A549 (cell line): ENCODE measurements at regions not wholly inside any gene's neighbourhood (a gene's known extent, or its start where the extent isn't known, plus 50 kb on each side); places are given as distances from the start of the nearest gene placed in this dataset.

Experiments used
- ATAC-seq, 2 experiments: fragments of 200-7000 bp in 1 of 2; fragments of >200 bp in 1 of 2; cut with Nextera tagmentation in 1 of 2; cut with Tn5 transposase in 1 of 2; 3 replicates each; pipeline versions ENCODE4 v1.8.0 to v1.9.1; 2018 to 2020; ENCODE audit warnings: mild to moderate bottlenecking in 1 of 2, moderate library complexity in 1 of 2
- CTCF ChIA-PET: fragments of 300-600 bp; sonication (Branson Sonifier 250); formaldehyde crosslinking; extraction: SDS; loops from one replicate; lab custom pipeline; 2021; ENCODE audit warnings: antibody characterized with exemption, inconsistent platforms; lab: Yijun Ruan, JAX
- POLR2A ChIA-PET: fragments of 350-600 bp; formaldehyde crosslinking; extraction: SDS; loops from one replicate; lab custom pipeline; 2021; ENCODE audit warnings: antibody characterized with exemption, inconsistent platforms; lab: Yijun Ruan, JAX
- DNase-seq, 2 experiments: peaks; one replicate each; pipeline versions ENCODE4 v3.0.0 to v3.0.0-alpha.2; 2011 to 2016; ENCODE audit warnings: low read depth in 1 of 2, low spot score in 1 of 2
- FAIRE-seq: peaks from 2 replicates; lab custom pipeline; 2011; peaks lifted over from hg19 to GRCh38; lab: Jason Lieb, UNC
- H3K27ac ChIP-seq, 2 experiments: fragments of >200 bp; sonication (Bioruptor Twin); formaldehyde crosslinking; 3 replicates each; pipeline ENCODE4 v1.5.1; 2016 to 2017
- H3K4me1 ChIP-seq: fragments of >200 bp; sonication (Bioruptor Twin); formaldehyde crosslinking; 3 replicates; pipeline ENCODE4 v1.6.1; 2016
- H3K4me2 ChIP-seq: fragments of >200 bp; sonication (Bioruptor Twin); formaldehyde crosslinking; 3 replicates; pipeline ENCODE4 v1.6.1; 2016
- H3K4me3 ChIP-seq: fragments of >200 bp; sonication (Bioruptor Twin); formaldehyde crosslinking; 3 replicates; pipeline ENCODE4 v1.5.1; 2016
- H3K9me3 ChIP-seq: fragments of >200 bp; sonication (Bioruptor Twin); formaldehyde crosslinking; 3 replicates; pipeline ENCODE4 v1.6.1; 2016
- CEBPB ChIP-seq, 2 experiments: fragments of >200 bp in 1 of 2; sonication (Bioruptor Twin) in 1 of 2; formaldehyde crosslinking in 1 of 2; IDR thresholded peaks; 2 replicates each; pipeline ENCODE4 v1.6.1; 2012 to 2016
- CHD4 ChIP-seq: fragments of 200-600 bp; sonication (generic); IDR thresholded peaks from 2 replicates; pipeline ENCODE4 v1.6.1; 2016; ENCODE audit warnings: antibody characterized with exemption, mild to moderate bottlenecking, borderline replicate concordance
- EHF ChIP-seq: fragments of 250-450 bp; sonication (Bioruptor Pico); IDR thresholded peaks from 2 replicates; pipeline ENCODE4 v1.5.0; 2020; ENCODE audit warnings: mild to moderate bottlenecking
- EP300 ChIP-seq, 2 experiments: fragments of >200 bp; sonication (Bioruptor Twin); formaldehyde crosslinking; IDR thresholded peaks; 2 replicates in 1 of 2; 3 replicates in 1 of 2; pipeline ENCODE4 v1.6.1; 2016 to 2017
- FOSB ChIP-seq: fragments of 250-450 bp; sonication (Bioruptor Pico); IDR thresholded peaks from 2 replicates; pipeline ENCODE4 v1.5.0; 2020; ENCODE audit warnings: mild to moderate bottlenecking, moderate library complexity
- GATA3 ChIP-seq: IDR thresholded peaks from 2 replicates; pipeline ENCODE4 v1.6.1; 2012; ENCODE audit warnings: borderline replicate concordance
- HDAC2 ChIP-seq: fragments of 200-600 bp; sonication (generic); IDR thresholded peaks from 2 replicates; pipeline ENCODE4 v1.6.1; 2016
- HEYL ChIP-seq: fragments of 250-450 bp; sonication (Bioruptor Pico); IDR thresholded peaks from 2 replicates; pipeline ENCODE4 v1.8.0; 2021; ENCODE audit warnings: mild to moderate bottlenecking, moderate library complexity
- HOXB13 ChIP-seq: fragments of 250-450 bp; sonication (Bioruptor Pico); IDR thresholded peaks from 2 replicates; pipeline ENCODE4 v1.5.0; 2020; ENCODE audit warnings: low read depth, mild to moderate bottlenecking, moderate library complexity
- JUN ChIP-seq, 2 experiments: fragments of >200 bp; sonication (Bioruptor Twin); formaldehyde crosslinking; IDR thresholded peaks; 2 replicates in 1 of 2; 3 replicates in 1 of 2; pipeline ENCODE4 v1.6.1; 2016 to 2017
- MAFK ChIP-seq: fragments of 450-650 bp; IDR thresholded peaks from 2 replicates; pipeline ENCODE4 v1.6.1; 2014; ENCODE audit not compliant: partially characterized antibody
- MAZ ChIP-seq: fragments of 150-350 bp; IDR thresholded peaks from 2 replicates; pipeline ENCODE4 v1.6.1; 2014; ENCODE audit warnings: antibody characterized with exemption, low read depth, low read length, borderline replicate concordance
- MYC ChIP-seq: IDR thresholded peaks from 2 replicates; pipeline ENCODE4 v1.6.1; 2012; ENCODE audit warnings: mild to moderate bottlenecking, inconsistent platforms, low read length, improper control_type of control experiment, borderline replicate concordance
- NFE2L2 ChIP-seq: fragments of 150-350 bp; conservative IDR thresholded peaks from 2 replicates; pipeline ENCODE4 v1.6.1; 2014; ENCODE audit warnings: low read length
- NR3C1 ChIP-seq: fragments of >200 bp; sonication (Bioruptor Twin); formaldehyde crosslinking; IDR thresholded peaks from 3 replicates; pipeline ENCODE4 v1.6.1; 2017
- PHF8 ChIP-seq: fragments of 200-600 bp; sonication (generic); IDR thresholded peaks from 2 replicates; pipeline ENCODE4 v1.6.1; 2016; ENCODE audit warnings: low read depth, mild to moderate bottlenecking, antibody characterized with exemption, moderate library complexity, borderline replicate concordance
- RAD21 ChIP-seq, 2 experiments: fragments of >200 bp in 1 of 2; sonication (Bioruptor Twin) in 1 of 2; formaldehyde crosslinking in 1 of 2; IDR thresholded peaks in 1 of 2; conservative IDR thresholded peaks in 1 of 2; 2 replicates in 1 of 2; 3 replicates in 1 of 2; pipeline ENCODE4 v1.6.1; 2012 to 2018; ENCODE audit warnings: inconsistent platforms in 1 of 2
- SREBF2 ChIP-seq: fragments of 450-650 bp; IDR thresholded peaks from 2 replicates; pipeline ENCODE4 v1.6.1; 2014; ENCODE audit warnings: mild to moderate bottlenecking, moderate library complexity
- TFCP2L1 ChIP-seq: fragments of 250-450 bp; sonication (Bioruptor Pico); IDR thresholded peaks from 2 replicates; pipeline ENCODE4 v1.5.0; 2021; ENCODE audit warnings: mild to moderate bottlenecking
- TP53 ChIP-seq: fragments of 250-450 bp; sonication (Bioruptor Pico); IDR thresholded peaks from 2 replicates; pipeline ENCODE4 v1.5.0; 2021; ENCODE audit warnings: mild to moderate bottlenecking, moderate library complexity
- ZFP36 ChIP-seq: fragments of 450-650 bp; IDR thresholded peaks from 2 replicates; pipeline ENCODE4 v1.6.1; 2014; ENCODE audit warnings: borderline replicate concordance; ENCODE audit not compliant: partially characterized antibody
- WGBS: methylation state at CpG from one replicate; pipeline ENCODE4 v1.1.6; 2017; ENCODE audit errors: missing lambda C conversion rate; 5-methylcytosine and 5-hydroxymethylcytosine counted together
- TF ChIP-seq, protein P1 (sequence below): fragments of >200 bp; sonication (Bioruptor Twin); formaldehyde crosslinking; IDR thresholded peaks from 3 replicates; pipeline ENCODE4 v1.6.1; 2016
- TF ChIP-seq, protein P2 (sequence below): fragments of 250-450 bp; sonication (Bioruptor Pico); IDR thresholded peaks from 2 replicates; pipeline ENCODE4 v1.5.0; 2020; ENCODE audit warnings: low read depth, mild to moderate bottlenecking, moderate library complexity
- TF ChIP-seq, protein P3 (sequence below): IDR thresholded peaks from 2 replicates; pipeline ENCODE4 v1.6.1; 2012
- TF ChIP-seq, protein P4 (sequence below): fragments of >200 bp; sonication (Bioruptor Twin); formaldehyde crosslinking; IDR thresholded peaks from 2 replicates; pipeline ENCODE4 v1.6.1; 2016

DNA sequence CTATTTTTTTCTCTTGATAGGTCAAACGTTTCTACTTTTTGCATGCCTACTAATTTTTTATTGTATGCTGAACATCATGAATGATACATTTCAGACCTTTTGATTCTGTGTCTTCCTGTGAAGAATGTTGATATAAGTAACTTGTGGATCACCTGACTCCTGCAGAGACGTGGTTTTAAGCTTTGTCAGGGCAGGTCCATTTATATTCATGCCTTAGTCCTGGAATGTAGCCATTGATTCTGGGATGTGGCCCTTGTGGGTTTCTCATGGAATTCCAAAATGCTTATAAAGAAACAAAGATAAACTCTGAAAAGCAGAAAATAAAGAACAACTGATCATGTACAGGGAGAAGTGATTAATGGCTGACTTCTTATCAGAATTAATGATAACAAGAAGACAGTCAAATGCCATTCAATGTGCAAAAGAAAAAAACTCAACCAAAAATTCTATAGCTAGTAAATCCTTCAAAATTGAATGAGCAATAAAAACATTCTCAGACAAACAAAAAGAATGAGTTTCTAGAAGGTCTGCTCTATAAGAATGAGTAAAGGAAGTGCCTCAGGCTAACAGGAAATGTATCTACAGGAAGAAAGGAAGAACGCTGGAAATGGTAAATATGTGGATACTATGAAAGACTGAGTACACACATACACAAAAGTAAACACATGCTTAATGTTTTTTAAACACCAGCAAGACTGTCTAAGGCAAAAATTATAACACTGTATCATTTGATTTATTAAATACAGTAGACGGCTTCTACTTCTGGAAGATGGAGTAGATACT lies 284.8 kb upstream of the DIO3 start:
- DNase-seq, result no peak
- POLR2A ChIA-PET, result no interaction called here

DNA sequence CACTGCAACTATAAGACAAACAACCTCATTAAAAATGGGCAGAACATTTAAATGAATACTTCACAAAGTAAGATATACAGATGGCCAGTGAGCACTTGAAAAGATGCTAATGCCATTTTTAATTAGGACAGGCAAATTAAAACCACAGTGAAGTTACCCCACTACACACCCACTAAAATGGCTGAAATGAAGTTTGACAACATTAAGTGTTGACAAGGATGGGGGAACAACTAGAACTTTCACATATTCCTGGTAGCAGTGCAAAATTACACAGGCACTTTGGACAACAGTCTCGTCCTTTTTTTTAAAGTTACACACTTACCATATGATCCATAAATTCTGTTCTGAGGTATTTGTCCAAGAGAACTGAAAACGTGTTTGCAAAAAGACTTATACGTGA lies 278.9 kb upstream of the DIO3 start:
- WGBS, result 52% methylated on average over 3 of the region's 3 CpGs

More for the DNA sequence above, 284.8 kb upstream of the DIO3 start:
- Histone ChIP-seq H3K4me3 (no peak overlapping the region), H3K27ac (no peak overlapping the region), H3K4me2 (no peak overlapping the region), H3K4me1 (no peaks in the 10 kb centered on the region), H3K9me3 (no peaks in the 10 kb centered on the region)
- CTCF ChIA-PET, result interaction anchor here (1.2 kb wide), 1 partner anchor 18 kb away, joined by 3 read pairs; no protein-coding TSS in a partner anchor
- FAIRE-seq (no peak), ATAC-seq (no peak)
- TF ChIP-seq SREBF2 (no peak), HEYL (CRISPR knock-in tag) (no peak), TP53 (CRISPR knock-in tag) (no peak), HDAC2 (no peak), NFE2L2 (no peak), FOSB (no peak), ZFP36 (no peak), MAZ (no peak), MAFK (no peak), HOXB13 (no peak), MYC (no peak), RAD21 (conservative IDR thresholded peaks at IDR 0.05 in 1 of 2, IDR thresholded peaks at IDR 0.05 in 1 of 2) (no peak), EP300 (IDR thresholded peaks at IDR 0.05) (no peak), CHD4 (no peak), PHF8 (no peak)
- TF ChIP-seq, protein P1, sequence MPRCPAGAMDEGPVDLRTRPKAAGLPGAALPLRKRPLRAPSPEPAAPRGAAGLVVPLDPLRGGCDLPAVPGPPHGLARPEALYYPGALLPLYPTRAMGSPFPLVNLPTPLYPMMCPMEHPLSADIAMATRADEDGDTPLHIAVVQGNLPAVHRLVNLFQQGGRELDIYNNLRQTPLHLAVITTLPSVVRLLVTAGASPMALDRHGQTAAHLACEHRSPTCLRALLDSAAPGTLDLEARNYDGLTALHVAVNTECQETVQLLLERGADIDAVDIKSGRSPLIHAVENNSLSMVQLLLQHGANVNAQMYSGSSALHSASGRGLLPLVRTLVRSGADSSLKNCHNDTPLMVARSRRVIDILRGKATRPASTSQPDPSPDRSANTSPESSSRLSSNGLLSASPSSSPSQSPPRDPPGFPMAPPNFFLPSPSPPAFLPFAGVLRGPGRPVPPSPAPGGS, result no peak
- TF ChIP-seq, protein P2, sequence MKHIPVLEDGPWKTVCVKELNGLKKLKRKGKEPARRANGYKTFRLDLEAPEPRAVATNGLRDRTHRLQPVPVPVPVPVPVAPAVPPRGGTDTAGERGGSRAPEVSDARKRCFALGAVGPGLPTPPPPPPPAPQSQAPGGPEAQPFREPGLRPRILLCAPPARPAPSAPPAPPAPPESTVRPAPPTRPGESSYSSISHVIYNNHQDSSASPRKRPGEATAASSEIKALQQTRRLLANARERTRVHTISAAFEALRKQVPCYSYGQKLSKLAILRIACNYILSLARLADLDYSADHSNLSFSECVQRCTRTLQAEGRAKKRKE, result no peak
- TF ChIP-seq, protein P3, sequence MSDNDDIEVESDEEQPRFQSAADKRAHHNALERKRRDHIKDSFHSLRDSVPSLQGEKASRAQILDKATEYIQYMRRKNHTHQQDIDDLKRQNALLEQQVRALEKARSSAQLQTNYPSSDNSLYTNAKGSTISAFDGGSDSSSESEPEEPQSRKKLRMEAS, result no peak
- TF ChIP-seq, protein P4, sequence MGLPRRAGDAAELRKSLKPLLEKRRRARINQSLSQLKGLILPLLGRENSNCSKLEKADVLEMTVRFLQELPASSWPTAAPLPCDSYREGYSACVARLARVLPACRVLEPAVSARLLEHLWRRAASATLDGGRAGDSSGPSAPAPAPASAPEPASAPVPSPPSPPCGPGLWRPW, result no peak
- 40% methylated on average over 4 of the region's 4 CpGs for WGBS

DNA sequence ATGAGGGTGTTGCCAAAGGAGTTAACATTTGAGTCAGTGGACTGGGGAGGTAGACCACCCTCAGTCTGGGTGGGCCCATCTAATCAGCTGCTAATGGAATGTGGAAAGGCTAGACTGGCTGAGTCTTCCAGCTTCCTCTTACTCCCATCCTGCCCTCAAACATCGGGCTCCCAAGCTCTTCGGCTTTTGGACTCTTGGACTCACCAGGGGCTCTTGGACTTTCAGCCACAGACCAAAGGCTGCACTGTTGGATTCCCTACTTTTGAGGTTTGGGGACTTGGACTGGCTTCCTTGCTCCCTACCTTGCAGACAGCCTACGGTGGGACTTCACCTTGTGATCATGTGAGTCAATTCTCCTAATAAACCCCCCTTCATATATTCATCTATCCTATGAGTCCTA lies 276.6 kb upstream of the DIO3 start:
- DNase-seq (no peak), ATAC-seq (no peak), FAIRE-seq (no peak)
- Histone ChIP-seq H3K4me3 (no peak overlapping the region), H3K4me2 (no peak overlapping the region), H3K9me3 (peaks cover 6% of the 10 kb centered on the region; the same call in 1 of the 3 replicates), H3K4me1 (no peaks in the 10 kb centered on the region), H3K27ac (no peak overlapping the region)
- 84% methylated on average over 3 of the region's 3 CpGs for WGBS
- TF ChIP-seq EHF (CRISPR knock-in tag) (no peak), SREBF2 (no peak), RAD21 (conservative IDR thresholded peaks at IDR 0.05 in 1 of 2, IDR thresholded peaks at IDR 0.05 in 1 of 2) (no peak), NR3C1 (no peak), JUN (IDR thresholded peaks at IDR 0.05) (no peak), TP53 (CRISPR knock-in tag) (no peak), PHF8 (no peak), MAFK (no peak), HEYL (CRISPR knock-in tag) (no peak), MAZ (no peak), GATA3 (no peak), NFE2L2 (no peak), TFCP2L1 (no peak)
- TF ChIP-seq, protein P4, result no peak
- ChIA-PET POLR2A (no interaction called here), CTCF (interaction anchor here (0.6 kb wide), 1 partner anchor 906 kb away, joined by 3 read pairs; no protein-coding TSS in a partner anchor)

More for the DNA sequence above, 278.9 kb upstream of the DIO3 start:
- ChIA-PET CTCF (no interaction called here), POLR2A (no interaction called here)
- Histone ChIP-seq H3K27ac (no peak overlapping the region), H3K4me1 (no peaks in the 10 kb centered on the region), H3K4me3 (no peak overlapping the region), H3K9me3 (peaks cover 6% of the 10 kb centered on the region; the same call in 1 of the 3 replicates), H3K4me2 (no peak overlapping the region)
- FAIRE-seq (no peak), ATAC-seq (no peak), DNase-seq (no peak)
- no peak for TF ChIP-seq CEBPB (IDR thresholded peaks at IDR 0.05)
- peak; percentile 53 for TF ChIP-seq ZFP36
